Gastroesophageal sphincter (tissue), 4 donors: ENCODE measurements at regions not wholly inside any gene's neighbourhood (a gene's known extent, or its start where the extent isn't known, plus 50 kb on each side); places are given as distances from the start of the nearest gene placed in this dataset.

ENCODE experiments used
- ATAC-seq: fragments of 150-250 bp; one replicate; pipeline ENCODE4 v1.9.1; 2016; ENCODE audit warnings: mild to moderate bottlenecking, moderate library complexity
- H3K27ac ChIP-seq, 4 donors: fragments of 200-600 bp; sonication (generic) in 3 of 4; 1 replicate in 3 of 4; 2 replicates in 1 of 4; pipeline ENCODE4 v1.5.1; 2016 to 2019
- H3K27me3 ChIP-seq: fragments of 200-600 bp; sonication (generic); one replicate; pipeline ENCODE4 v1.5.1; 2019
- H3K36me3 ChIP-seq, 2 donors: fragments of 200-600 bp; sonication (generic); one replicate each; pipeline ENCODE4 v1.5.1; 2019; ENCODE audit warnings: control low read depth in 1 of 2
- H3K4me1 ChIP-seq, 3 donors: fragments of 200-600 bp; sonication (generic); 1 replicate in 2 of 3; 2 replicates in 1 of 3; pipeline ENCODE4 v1.5.1; 2016 to 2019; ENCODE audit warnings: control low read depth in 2 of 3
- H3K4me3 ChIP-seq, 2 donors: fragments of 200-600 bp; sonication (generic); one replicate each; pipeline ENCODE4 v1.5.1; 2019; ENCODE audit warnings: mild to moderate bottlenecking in 1 of 2, moderate library complexity in 1 of 2
- H3K9me3 ChIP-seq, 3 donors: fragments of 200-600 bp; sonication (generic); one replicate each; pipeline ENCODE4 v1.5.1; 2017 to 2019; ENCODE audit warnings: control low read depth in 2 of 3
- EP300 ChIP-seq: sonication (generic); formaldehyde crosslinking; IDR thresholded peaks from one replicate; pipeline ENCODE4 v1.6.1; 2017; ENCODE audit warnings: antibody characterized with exemption, mild to moderate bottlenecking
- POLR2A ChIP-seq, 2 donors: fragments of 450-650 bp; IDR thresholded peaks; one replicate each; pipeline ENCODE4 v1.6.1; 2017; ENCODE audit warnings: antibody characterized with exemption in 2 of 2, mild to moderate bottlenecking in 2 of 2, moderate library complexity in 1 of 2
- POLR2AphosphoS5 ChIP-seq: sonication (generic); formaldehyde crosslinking; IDR thresholded peaks from one replicate; pipeline ENCODE4 v1.6.1; 2017; ENCODE audit warnings: antibody characterized with exemption
- WGBS, 2 donors: methylation state at CpG; one replicate each; pipeline ENCODE4 v1.1.5; 2018; ENCODE audit warnings: low coverage in 1 of 2; 5-methylcytosine and 5-hydroxymethylcytosine counted together
- TF ChIP-seq, protein P1 (sequence below), 4 experiments: fragments of 200-600 bp in 2 of 4; fragments of 450-650 bp in 2 of 4; sonication (generic) in 1 of 4; IDR thresholded peaks; one replicate each; pipeline ENCODE4 v1.5.1; 2017 to 2019; ENCODE audit warnings: antibody characterized with exemption in 4 of 4, mild to moderate bottlenecking in 2 of 4, moderate library complexity in 2 of 4

DNA sequence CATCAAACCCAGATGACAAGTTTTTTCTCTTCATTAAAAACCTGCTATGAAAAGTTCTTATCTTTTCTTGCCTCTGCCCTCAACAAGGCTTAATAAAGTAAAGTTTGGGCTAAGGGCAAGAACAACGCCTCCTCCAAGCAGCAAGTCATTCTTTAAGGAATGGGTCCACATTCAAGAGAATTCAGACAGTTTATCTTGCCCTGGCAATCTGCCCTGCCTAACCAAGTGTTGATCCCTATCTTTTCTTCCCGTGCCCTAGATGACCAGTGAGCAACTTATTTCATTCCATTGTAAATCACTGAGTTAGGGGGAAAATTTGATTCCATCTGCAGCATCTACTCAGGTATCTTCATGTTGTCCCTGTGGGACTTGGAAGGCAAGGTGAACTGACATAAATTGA, 370.3 kb upstream of the DPPA4 start:
- Histone ChIP-seq H3K27me3 (no peaks in the 10 kb centered on the region), H3K4me1 (no peaks in the 10 kb centered on the region), H3K9me3 (no peaks in the 10 kb centered on the region), H3K27ac (no peak overlapping the region), H3K4me3 (no peak overlapping the region), H3K36me3 (no peaks in the 10 kb centered on the region)
- ATAC-seq, result no peak
- no peak for TF ChIP-seq POLR2AphosphoS5
- TF ChIP-seq POLR2A (IDR thresholded peaks at IDR 0.05), result no peak
- TF ChIP-seq, protein P1, sequence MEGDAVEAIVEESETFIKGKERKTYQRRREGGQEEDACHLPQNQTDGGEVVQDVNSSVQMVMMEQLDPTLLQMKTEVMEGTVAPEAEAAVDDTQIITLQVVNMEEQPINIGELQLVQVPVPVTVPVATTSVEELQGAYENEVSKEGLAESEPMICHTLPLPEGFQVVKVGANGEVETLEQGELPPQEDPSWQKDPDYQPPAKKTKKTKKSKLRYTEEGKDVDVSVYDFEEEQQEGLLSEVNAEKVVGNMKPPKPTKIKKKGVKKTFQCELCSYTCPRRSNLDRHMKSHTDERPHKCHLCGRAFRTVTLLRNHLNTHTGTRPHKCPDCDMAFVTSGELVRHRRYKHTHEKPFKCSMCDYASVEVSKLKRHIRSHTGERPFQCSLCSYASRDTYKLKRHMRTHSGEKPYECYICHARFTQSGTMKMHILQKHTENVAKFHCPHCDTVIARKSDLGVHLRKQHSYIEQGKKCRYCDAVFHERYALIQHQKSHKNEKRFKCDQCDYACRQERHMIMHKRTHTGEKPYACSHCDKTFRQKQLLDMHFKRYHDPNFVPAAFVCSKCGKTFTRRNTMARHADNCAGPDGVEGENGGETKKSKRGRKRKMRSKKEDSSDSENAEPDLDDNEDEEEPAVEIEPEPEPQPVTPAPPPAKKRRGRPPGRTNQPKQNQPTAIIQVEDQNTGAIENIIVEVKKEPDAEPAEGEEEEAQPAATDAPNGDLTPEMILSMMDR (IDR thresholded peaks at IDR 0.05), result no peak
- no peak for TF ChIP-seq EP300
- 56 to 70% methylated on average over 1 to 2 of the region's 2 CpGs for WGBS, 2 donors

DNA sequence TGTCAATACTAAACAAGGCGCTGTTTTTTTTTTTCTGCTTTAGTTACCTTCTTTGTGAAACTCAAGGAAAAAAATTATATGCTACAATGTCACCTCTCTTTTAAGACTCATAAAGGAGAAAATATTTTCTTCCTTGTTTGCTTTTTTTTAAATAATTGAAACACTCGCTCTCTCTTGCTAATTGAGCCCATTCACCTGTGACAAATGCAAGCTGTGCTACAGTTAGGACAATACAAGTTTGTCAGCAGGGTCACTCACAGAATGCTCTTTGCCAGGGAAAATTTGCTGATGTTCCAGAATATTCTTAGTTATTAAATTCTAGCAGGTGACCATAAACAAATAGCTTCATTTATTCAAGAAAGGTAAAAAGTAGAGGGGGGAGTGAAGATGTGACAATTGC, 375.9 kb upstream of the DPPA4 start:
- TF ChIP-seq POLR2AphosphoS5 (no peak), EP300 (no peak)
- TF ChIP-seq, protein P1 (IDR thresholded peaks at IDR 0.05), result no peak
- WGBS, 2 donors, result 92% methylated on average over 2 of the region's 2 CpGs; no CpG with 5 or more reads in 1 of the 2 donors

DNA sequence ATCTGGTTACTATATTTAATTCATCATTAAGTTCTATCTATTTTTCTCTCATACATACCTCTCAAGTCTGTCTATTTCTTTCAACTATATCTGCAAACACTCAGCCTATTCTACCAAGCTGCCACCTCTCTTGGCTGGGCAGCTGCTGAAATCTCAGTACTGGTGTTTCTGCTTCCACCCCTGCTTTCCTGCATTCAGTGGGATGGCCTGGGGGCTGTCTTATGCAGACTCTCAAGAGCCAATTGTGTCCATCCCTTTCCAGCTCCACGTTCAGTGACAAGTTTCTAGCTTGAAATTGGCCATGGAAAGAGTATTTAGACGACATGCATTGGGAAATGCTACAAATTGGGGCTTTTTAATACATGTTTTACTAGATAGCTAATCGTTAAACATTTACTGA, 378.4 kb upstream of the DPPA4 start:
- no peak for ATAC-seq
- Histone ChIP-seq H3K4me1 (no peaks in the 10 kb centered on the region), H3K4me3 (no peak overlapping the region), H3K36me3 (no peaks in the 10 kb centered on the region), H3K27me3 (no peaks in the 10 kb centered on the region), H3K27ac (no peak overlapping the region), H3K9me3 (no peaks in the 10 kb centered on the region)
- WGBS, 2 donors, result 54 to 83% methylated on average over 3 of the region's 3 CpGs
- TF ChIP-seq, protein P1 (IDR thresholded peaks at IDR 0.05), result no peak
- TF ChIP-seq EP300 (no peak), POLR2A (IDR thresholded peaks at IDR 0.05) (no peak), POLR2AphosphoS5 (no peak)

More for the DNA sequence above, 375.9 kb upstream of the DPPA4 start:
- H3K9me3 ChIP-seq, result no peaks in the 10 kb centered on the region
- H3K4me3 ChIP-seq, result no peak overlapping the region
- no peak overlapping the region for H3K27ac ChIP-seq
- no peaks in the 10 kb centered on the region for H3K4me1 ChIP-seq
- H3K36me3 ChIP-seq, result no peaks in the 10 kb centered on the region
- ATAC-seq, result no peak
- H3K27me3 ChIP-seq, result no peaks in the 10 kb centered on the region

DNA sequence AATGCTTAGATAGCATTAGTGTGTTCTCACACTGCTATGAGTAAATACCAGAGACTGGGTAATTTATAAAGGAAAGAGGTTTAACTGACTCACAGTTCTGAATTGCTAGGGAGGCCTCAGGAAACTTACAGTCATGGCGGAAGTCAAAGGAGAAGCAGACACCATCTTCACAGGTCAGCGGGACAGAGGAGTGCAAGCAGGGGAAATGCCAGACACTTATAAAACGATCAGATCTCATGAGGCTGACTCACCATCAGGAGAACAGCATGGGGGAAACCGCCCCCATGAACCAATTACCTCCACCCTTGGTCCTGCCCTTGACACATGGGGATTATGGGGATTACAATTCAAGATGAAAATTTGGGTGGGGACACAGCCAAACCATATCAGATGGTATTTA, 381.5 kb upstream of the DPPA4 start:
- H3K9me3 ChIP-seq, result no peaks in the 10 kb centered on the region
- TF ChIP-seq POLR2A (IDR thresholded peaks at IDR 0.05) (no peak), POLR2AphosphoS5 (no peak), EP300 (no peak)
- ATAC-seq, result no peak
- H3K4me1 ChIP-seq, result no peaks in the 10 kb centered on the region
- H3K27me3 ChIP-seq, result no peaks in the 10 kb centered on the region
- H3K27ac ChIP-seq, result no peak overlapping the region
- 88 to 89% methylated on average over 3 to 4 of the region's 4 CpGs for WGBS, 2 donors
- H3K4me3 ChIP-seq, result no peak overlapping the region
- H3K36me3 ChIP-seq, result no peaks in the 10 kb centered on the region

DNA sequence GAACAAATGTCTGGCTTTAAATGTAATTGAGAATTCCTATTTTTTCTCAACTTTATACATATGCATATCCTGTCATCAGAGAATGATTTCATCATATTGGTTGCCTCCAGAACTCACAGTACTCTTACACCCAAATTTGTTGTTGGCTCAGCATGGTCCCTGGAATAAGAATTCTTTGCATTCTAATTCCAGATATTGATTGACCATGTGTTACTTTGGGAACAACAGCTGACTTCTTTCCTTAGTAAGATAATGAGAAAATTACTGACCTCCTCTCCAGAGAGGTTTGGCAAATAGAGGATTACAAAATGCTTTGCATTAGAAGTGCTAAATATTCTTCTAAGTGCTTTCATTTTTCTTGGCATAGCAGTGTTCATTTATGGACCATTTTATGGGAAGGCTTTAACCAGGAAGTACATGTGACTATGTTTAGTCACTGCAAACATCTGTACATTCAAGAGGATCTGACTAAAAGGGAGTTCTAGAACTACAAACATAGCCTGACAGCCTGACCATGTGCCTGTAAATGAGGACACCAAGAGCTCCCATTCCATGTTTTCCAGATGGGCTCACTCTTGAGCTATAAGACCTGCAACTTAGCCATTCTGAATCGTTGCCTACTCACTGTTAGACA, 391.6 kb upstream of the DPPA4 start:
- no peaks in the 10 kb centered on the region for H3K9me3 ChIP-seq

More for the DNA sequence above, 391.6 kb upstream of the DPPA4 start:
- H3K36me3 ChIP-seq, result no peaks in the 10 kb centered on the region
- H3K4me1 ChIP-seq, result no peaks in the 10 kb centered on the region
- ATAC-seq, result no peak
- TF ChIP-seq, protein P1 (IDR thresholded peaks at IDR 0.05), result no peak
- TF ChIP-seq EP300 (no peak), POLR2A (IDR thresholded peaks at IDR 0.05) (no peak), POLR2AphosphoS5 (no peak)
- H3K27ac ChIP-seq, result no peak overlapping the region
- H3K4me3 ChIP-seq, result no peak overlapping the region
- H3K27me3 ChIP-seq, result no peaks in the 10 kb centered on the region
- WGBS, 2 donors, result 75% methylated on average over 1 of the region's 1 CpG; no CpG with 5 or more reads in 1 of the 2 donors
